BE2C (cell line): ENCODE measurements at regions not wholly inside any gene's neighbourhood (a gene's known extent, or its start where the extent isn't known, plus 50 kb on each side); places are given as distances from the start of the nearest gene placed in this dataset.

Experiments
- DNase-seq: peaks from one replicate; pipeline ENCODE4 v3.0.0-alpha.2; 2020
- H3K27me3 ChIP-seq: fragments of 250-450 bp; sonication (Bioruptor Pico); 2 replicates; pipeline ENCODE4 v1.5.1; 2020; ENCODE audit warnings: mild to moderate bottlenecking
- H3K36me3 ChIP-seq: fragments of 250-450 bp; sonication (Bioruptor Pico); 2 replicates; pipeline ENCODE4 v1.5.1; 2020; ENCODE audit warnings: mild to moderate bottlenecking
- H3K4me1 ChIP-seq: fragments of 250-450 bp; sonication (Bioruptor Pico); 2 replicates; pipeline ENCODE4 v1.5.1; 2020
- H3K4me3 ChIP-seq: 2 replicates; pipeline ENCODE4 v1.5.1; 2011; ENCODE audit warnings: low read depth, low read length
- H3K9me3 ChIP-seq: fragments of 250-450 bp; sonication (Bioruptor Pico); 2 replicates; pipeline ENCODE4 v1.5.1; 2020
- TF ChIP-seq, protein P1 (sequence below): IDR thresholded peaks from 2 replicates; pipeline ENCODE4 v1.5.1; 2012; ENCODE audit warnings: mild to moderate bottlenecking, low read depth, low read length

DNA sequence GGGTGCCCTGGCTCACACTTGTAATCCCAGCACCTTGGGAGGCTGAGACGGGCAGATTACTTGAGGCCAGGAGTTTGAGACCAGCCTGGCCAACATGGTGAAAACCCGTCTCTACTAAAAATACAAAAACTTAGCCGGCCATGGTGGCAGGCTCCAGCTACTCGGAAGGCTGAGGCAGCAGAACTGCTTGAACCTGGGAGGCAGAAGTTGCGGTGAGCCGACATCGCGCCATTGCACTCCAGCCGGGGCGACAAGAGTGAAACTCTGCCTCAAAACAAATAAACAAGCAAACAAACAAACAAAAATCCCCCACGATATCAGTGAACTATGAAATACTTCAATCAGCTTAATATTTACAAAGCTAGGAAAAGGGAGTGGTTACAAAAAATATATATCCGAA, 382.3 kb upstream of the KCND2 start:
- TF ChIP-seq, protein P1, sequence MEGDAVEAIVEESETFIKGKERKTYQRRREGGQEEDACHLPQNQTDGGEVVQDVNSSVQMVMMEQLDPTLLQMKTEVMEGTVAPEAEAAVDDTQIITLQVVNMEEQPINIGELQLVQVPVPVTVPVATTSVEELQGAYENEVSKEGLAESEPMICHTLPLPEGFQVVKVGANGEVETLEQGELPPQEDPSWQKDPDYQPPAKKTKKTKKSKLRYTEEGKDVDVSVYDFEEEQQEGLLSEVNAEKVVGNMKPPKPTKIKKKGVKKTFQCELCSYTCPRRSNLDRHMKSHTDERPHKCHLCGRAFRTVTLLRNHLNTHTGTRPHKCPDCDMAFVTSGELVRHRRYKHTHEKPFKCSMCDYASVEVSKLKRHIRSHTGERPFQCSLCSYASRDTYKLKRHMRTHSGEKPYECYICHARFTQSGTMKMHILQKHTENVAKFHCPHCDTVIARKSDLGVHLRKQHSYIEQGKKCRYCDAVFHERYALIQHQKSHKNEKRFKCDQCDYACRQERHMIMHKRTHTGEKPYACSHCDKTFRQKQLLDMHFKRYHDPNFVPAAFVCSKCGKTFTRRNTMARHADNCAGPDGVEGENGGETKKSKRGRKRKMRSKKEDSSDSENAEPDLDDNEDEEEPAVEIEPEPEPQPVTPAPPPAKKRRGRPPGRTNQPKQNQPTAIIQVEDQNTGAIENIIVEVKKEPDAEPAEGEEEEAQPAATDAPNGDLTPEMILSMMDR, result no peak
- DNase-seq, result no peak

DNA sequence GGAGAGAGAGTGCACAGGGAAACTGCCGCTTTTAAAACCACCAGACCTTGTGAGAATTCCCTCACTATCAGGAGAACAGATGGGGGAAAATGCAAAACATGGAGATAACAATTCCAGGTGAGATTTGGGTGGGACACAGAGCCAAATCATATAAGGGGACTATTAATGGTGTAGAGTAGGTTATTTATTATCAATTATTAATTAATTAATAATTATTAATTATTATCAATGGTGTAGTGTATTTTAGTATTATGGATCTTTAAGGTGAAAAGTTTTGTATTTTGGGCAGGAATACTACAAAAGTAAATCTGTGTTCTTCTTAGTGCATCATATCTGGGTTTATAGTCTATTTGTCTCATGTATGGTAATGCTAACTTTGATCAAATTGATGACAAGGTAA, 377.7 kb upstream of the KCND2 start:
- no peak for DNase-seq
- Histone ChIP-seq H3K4me3 (no peak overlapping the region), H3K4me1 (no peaks in the 10 kb centered on the region), H3K36me3 (no peaks in the 10 kb centered on the region), H3K27me3 (no peaks in the 10 kb centered on the region), H3K9me3 (no peaks in the 10 kb centered on the region; the same call in 1 of the 2 replicates)
- TF ChIP-seq, protein P1, result no peak

More for the DNA sequence above, 382.3 kb upstream of the KCND2 start:
- Histone ChIP-seq H3K9me3 (no peaks in the 10 kb centered on the region; the same call in 1 of the 2 replicates), H3K36me3 (no peaks in the 10 kb centered on the region), H3K4me3 (no peak overlapping the region), H3K4me1 (no peaks in the 10 kb centered on the region), H3K27me3 (no peaks in the 10 kb centered on the region)

DNA sequence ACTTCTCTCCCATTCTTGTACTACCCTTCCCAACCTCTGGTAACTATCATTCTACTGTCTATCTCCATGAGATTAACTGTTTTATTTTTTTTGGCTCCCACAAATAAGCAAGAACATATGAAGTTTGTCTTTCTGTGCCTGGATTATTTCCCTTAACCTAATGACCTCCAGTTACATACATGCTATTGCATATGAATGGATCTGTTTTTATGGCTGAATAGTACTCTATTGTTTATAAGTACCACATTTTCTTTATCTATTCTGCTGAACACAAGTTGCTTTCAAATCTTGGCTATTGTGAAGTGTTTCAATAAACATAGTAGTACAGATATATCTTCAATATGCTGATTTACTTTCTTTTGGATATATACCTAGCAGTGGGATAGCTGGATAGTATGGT, 376.6 kb upstream of the KCND2 start:
- no peaks in the 10 kb centered on the region for H3K9me3 ChIP-seq
- DNase-seq, result no peak
- no peaks in the 10 kb centered on the region for H3K27me3 ChIP-seq
- no peaks in the 10 kb centered on the region for H3K36me3 ChIP-seq
- TF ChIP-seq, protein P1, result no peak
- H3K4me3 ChIP-seq, result no peak overlapping the region
- no peaks in the 10 kb centered on the region for H3K4me1 ChIP-seq

DNA sequence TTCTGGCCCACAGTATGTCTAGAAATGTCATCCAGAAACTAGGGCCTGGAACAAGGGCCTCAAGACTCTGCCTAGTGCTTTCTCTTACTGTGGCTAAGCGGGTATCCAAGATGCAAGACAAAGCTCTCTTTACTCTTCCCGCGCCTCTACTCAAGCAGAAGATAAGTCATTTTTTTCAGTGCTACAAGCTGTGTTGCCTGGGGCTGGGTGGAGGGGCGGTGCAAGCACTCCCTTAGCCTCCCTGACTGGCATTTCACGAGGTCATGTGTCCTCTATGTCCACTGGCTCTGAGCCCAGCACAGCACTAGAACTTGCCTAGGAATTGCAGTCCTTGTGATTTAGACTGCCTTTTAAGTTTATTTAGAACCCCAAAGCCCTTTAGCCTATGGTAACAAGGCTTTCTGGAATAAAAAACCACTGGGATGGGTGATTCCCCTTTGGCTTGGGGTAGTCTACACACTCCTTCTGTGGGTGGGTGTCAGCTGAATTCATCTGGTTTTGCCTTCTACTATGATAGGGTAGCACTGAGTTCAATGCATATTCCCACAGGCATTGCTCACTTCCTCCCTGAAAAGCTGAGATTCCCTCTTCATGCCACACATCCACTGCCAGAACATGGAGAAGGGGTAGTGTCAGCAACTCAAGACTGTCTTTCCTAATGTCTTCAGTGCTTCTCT, 371.8 kb upstream of the KCND2 start:
- TF ChIP-seq, protein P1, result no peak
- no peaks in the 10 kb centered on the region for H3K4me1 ChIP-seq
- H3K27me3 ChIP-seq, result no peaks in the 10 kb centered on the region
- H3K36me3 ChIP-seq, result no peaks in the 10 kb centered on the region
- DNase-seq, result no peak
- H3K9me3 ChIP-seq, result no peaks in the 10 kb centered on the region
- no peak overlapping the region for H3K4me3 ChIP-seq

DNA sequence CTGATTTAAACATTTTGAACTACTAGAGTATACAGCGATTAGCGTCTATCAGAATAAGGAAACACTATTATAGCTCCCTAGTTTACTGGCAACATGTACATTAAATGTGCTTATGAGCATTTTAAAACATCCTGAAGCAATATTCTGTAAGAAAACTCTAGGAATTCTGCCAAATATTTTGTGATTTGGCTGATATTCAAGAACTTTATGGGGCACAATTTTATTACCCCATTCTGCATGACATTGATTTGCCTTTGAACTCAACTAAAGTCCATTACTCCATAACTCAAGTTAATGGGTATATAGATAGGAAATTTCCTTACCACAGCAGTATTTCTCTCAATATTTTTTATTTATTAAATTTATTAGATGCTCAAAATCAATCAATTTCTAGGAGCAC, 369.9 kb upstream of the KCND2 start:
- Histone ChIP-seq H3K9me3 (no peaks in the 10 kb centered on the region), H3K27me3 (no peaks in the 10 kb centered on the region), H3K36me3 (no peaks in the 10 kb centered on the region), H3K4me1 (no peaks in the 10 kb centered on the region), H3K4me3 (no peak overlapping the region)
- TF ChIP-seq, protein P1, result no peak
- DNase-seq, result no peak

DNA sequence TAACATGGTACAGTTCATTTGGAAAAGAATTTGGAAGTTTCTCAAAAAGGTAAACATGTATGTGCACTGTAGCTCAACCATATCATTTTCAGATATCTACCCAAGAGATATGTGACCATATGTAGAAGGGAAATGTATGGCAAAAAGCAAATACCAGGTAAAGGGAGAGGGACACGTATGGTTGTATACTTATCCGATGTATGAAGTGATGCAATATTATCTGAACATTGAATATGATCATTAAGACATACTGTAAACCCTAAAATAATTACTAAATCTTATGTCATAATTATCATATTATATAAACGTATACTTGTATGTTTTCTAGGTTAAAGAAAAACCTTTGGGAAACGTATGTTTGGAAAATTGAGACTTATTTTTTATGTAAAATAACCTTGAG, 367.5 kb upstream of the KCND2 start:
- TF ChIP-seq, protein P1, result no peak
- DNase-seq, result no peak
- H3K9me3 ChIP-seq, result no peaks in the 10 kb centered on the region
- H3K4me1 ChIP-seq, result no peaks in the 10 kb centered on the region
- H3K4me3 ChIP-seq, result no peak overlapping the region
- H3K27me3 ChIP-seq, result no peaks in the 10 kb centered on the region
- no peaks in the 10 kb centered on the region for H3K36me3 ChIP-seq
